ENCODE measurements at regions not wholly inside any gene's neighbourhood (a gene's known extent, or its start where the extent isn't known, plus 50 kb on each side); places are given as distances from the start of the nearest gene placed in this dataset.

DNA sequence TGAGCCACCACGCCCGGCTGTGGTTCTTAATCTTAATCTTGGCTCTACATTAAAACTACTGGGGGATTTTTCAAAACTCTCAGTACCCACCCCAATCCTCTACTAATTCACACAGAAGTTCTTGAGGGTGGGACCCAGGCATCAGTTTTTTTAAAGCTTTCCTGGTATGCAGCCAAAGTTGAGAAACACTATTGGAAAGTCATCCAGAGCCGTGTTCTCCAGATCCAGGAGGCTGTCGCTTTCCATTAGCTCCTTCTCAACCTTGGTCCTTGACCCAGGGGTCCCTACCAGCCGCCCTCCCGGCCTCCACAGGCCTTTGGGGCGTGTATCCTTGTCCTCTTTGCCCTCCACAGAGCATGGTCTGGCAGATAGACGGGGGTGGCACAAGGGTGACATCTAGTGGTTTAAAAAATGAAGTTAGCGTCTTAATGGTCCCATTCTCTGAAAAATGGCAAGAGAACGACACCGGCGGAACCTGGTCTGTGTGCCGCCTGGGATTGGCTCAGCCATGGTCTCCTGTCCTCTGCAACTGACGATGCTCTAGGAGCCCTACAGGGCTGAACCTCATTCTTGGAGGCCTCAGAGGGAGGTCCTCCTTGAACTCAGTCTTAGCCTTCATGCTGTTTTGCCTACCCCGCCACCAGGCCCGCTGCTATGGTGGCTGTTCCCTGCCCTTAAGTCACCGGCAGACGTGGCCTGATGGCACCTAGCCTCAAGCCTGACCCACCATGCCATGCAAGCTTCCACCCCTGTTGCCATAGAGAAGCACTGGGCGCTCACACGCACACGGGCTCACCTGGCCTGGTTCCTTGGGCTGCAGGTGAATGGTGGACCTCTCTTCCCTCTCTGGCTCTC is 152.0 kb upstream of the SYN3 start:
- TF ChIP-seq, protein P1, sequence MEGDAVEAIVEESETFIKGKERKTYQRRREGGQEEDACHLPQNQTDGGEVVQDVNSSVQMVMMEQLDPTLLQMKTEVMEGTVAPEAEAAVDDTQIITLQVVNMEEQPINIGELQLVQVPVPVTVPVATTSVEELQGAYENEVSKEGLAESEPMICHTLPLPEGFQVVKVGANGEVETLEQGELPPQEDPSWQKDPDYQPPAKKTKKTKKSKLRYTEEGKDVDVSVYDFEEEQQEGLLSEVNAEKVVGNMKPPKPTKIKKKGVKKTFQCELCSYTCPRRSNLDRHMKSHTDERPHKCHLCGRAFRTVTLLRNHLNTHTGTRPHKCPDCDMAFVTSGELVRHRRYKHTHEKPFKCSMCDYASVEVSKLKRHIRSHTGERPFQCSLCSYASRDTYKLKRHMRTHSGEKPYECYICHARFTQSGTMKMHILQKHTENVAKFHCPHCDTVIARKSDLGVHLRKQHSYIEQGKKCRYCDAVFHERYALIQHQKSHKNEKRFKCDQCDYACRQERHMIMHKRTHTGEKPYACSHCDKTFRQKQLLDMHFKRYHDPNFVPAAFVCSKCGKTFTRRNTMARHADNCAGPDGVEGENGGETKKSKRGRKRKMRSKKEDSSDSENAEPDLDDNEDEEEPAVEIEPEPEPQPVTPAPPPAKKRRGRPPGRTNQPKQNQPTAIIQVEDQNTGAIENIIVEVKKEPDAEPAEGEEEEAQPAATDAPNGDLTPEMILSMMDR (IDR thresholded peaks at IDR 0.05; ENCODE audit: low read length): peak; percentile 73
- no peak for TF ChIP-seq EZH2phosphoT487 (IDR thresholded peaks at IDR 0.05; ENCODE audit: low read length)

Measured in MM.1S (cell line).